Mammary epithelial cell (primary cell): ENCODE measurements at regions not wholly inside any gene's neighbourhood (a gene's known extent, or its start where the extent isn't known, plus 50 kb on each side); places are given as distances from the start of the nearest gene placed in this dataset.

Experiments used
- EZH2 ChIP-seq: IDR thresholded peaks from 2 replicates; pipeline ENCODE4 v1.6.1; 2012; ENCODE audit warnings: low read length, inconsistent platforms, borderline replicate concordance
- TF ChIP-seq, protein P1 (sequence below), 2 donors: IDR thresholded peaks in 1 of 2; conservative IDR thresholded peaks in 1 of 2; 2 replicates each; pipeline ENCODE4 v1.5.1; 2011 to 2012; ENCODE audit warnings: inconsistent platforms in 2 of 2, low read length in 2 of 2, mild to moderate bottlenecking in 2 of 2, control low read depth in 1 of 2, low read depth in 1 of 2; ENCODE audit not compliant: insufficient read depth in 1 of 2; ENCODE audit errors: extremely low read depth in 1 of 2

DNA sequence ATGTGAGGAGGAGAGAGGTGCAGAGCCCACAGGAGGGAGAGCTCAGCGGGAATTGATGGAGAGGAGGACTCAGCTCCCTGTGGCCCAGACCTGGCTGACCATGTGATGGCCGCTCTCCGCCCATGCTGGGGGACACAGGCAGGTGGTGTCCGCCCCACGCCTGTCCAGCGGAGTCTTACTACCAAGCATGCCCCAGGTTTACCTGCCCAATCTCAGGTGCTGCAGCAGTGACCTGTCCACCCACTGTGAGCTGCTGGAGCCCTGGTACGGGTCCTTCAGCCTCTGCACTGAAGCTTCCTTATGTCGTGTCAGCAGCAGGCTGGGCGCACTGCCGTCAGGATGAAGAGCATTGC is 170.8 kb downstream of the RTP5 start:
- TF ChIP-seq, protein P1, sequence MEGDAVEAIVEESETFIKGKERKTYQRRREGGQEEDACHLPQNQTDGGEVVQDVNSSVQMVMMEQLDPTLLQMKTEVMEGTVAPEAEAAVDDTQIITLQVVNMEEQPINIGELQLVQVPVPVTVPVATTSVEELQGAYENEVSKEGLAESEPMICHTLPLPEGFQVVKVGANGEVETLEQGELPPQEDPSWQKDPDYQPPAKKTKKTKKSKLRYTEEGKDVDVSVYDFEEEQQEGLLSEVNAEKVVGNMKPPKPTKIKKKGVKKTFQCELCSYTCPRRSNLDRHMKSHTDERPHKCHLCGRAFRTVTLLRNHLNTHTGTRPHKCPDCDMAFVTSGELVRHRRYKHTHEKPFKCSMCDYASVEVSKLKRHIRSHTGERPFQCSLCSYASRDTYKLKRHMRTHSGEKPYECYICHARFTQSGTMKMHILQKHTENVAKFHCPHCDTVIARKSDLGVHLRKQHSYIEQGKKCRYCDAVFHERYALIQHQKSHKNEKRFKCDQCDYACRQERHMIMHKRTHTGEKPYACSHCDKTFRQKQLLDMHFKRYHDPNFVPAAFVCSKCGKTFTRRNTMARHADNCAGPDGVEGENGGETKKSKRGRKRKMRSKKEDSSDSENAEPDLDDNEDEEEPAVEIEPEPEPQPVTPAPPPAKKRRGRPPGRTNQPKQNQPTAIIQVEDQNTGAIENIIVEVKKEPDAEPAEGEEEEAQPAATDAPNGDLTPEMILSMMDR (conservative IDR thresholded peaks at IDR 0.05 in 1 of 2, IDR thresholded peaks at IDR 0.05 in 1 of 2; ENCODE audit: extremely low read depth in 1 of 2, insufficient read depth in 1 of 2, low read depth in 1 of 2, low read length in 2 of 2) = no peak
- no peak for TF ChIP-seq EZH2
